H1 (cell line): ENCODE measurements at regions not wholly inside any gene's neighbourhood (a gene's known extent, or its start where the extent isn't known, plus 50 kb on each side); places are given as distances from the start of the nearest gene placed in this dataset.

Experiments used
- BACH1 ChIP-seq: IDR thresholded peaks from 2 replicates; pipeline ENCODE4 v1.6.1; 2012; ENCODE audit warnings: low read length, improper control_type of control experiment
- BCL11A ChIP-seq, 2 experiments: IDR thresholded peaks; one replicate each; pipeline ENCODE4 v1.6.1; 2011; ENCODE audit warnings: low read depth in 2 of 2, low read length in 2 of 2, mild to moderate bottlenecking in 2 of 2
- CTBP2 ChIP-seq: IDR thresholded peaks from 2 replicates; pipeline ENCODE4 v1.7.0; 2011; ENCODE audit warnings: borderline replicate concordance, mild to moderate bottlenecking, moderate library complexity, mixed read lengths, low read length; ENCODE audit not compliant: insufficient read depth, insufficient read length
- GABPA ChIP-seq: IDR thresholded peaks from 2 replicates; pipeline ENCODE4 v1.6.1; 2011; ENCODE audit warnings: mild to moderate bottlenecking, low read length, moderate library complexity, borderline replicate concordance; ENCODE audit not compliant: insufficient read depth
- KDM5A ChIP-seq: fragments of 200-600 bp; IDR thresholded peaks from 2 replicates; pipeline ENCODE4 v1.7.1; 2012; ENCODE audit warnings: mild to moderate bottlenecking, low read length, inconsistent platforms, mixed read lengths
- MAFK ChIP-seq: IDR thresholded peaks from 2 replicates; pipeline ENCODE4 v1.6.1; 2012; ENCODE audit warnings: low read depth, mild to moderate bottlenecking, improper control_type of control experiment, low read length
- RAD21 ChIP-seq, 2 experiments: IDR thresholded peaks in 1 of 2; conservative IDR thresholded peaks in 1 of 2; 2 replicates each; pipeline ENCODE4 v1.6.1; 2011; ENCODE audit warnings: low read depth in 2 of 2, low read length in 2 of 2, improper control_type of control experiment in 1 of 2, inconsistent platforms in 1 of 2, mild to moderate bottlenecking in 1 of 2, moderate library complexity in 1 of 2
- RFX5 ChIP-seq: IDR thresholded peaks from 2 replicates; pipeline ENCODE4 v1.6.1; 2011; ENCODE audit warnings: low read depth, low read length, improper control_type of control experiment, borderline replicate concordance
- RXRA ChIP-seq: IDR thresholded peaks from 2 replicates; pipeline ENCODE4 v1.6.1; 2011; ENCODE audit warnings: low read depth, mild to moderate bottlenecking, low read length, moderate library complexity; ENCODE audit not compliant: insufficient read depth
- USF2 ChIP-seq: IDR thresholded peaks from 2 replicates; pipeline ENCODE4 v1.6.1; 2011; ENCODE audit warnings: low read length, improper control_type of control experiment
- TF ChIP-seq, protein P1 (sequence below): fragments of 300-600 bp; sonication (generic); IDR thresholded peaks from 2 replicates; pipeline ENCODE4 v1.7.1; 2012; ENCODE audit warnings: low read length, moderate library complexity, mild to moderate bottlenecking, inconsistent platforms; ENCODE audit not compliant: insufficient replicate concordance

GRCh38 chr18:75607701-75608100 lies 180.2 kb upstream of the SMIM21 start (continued):
- TF ChIP-seq, protein P1, sequence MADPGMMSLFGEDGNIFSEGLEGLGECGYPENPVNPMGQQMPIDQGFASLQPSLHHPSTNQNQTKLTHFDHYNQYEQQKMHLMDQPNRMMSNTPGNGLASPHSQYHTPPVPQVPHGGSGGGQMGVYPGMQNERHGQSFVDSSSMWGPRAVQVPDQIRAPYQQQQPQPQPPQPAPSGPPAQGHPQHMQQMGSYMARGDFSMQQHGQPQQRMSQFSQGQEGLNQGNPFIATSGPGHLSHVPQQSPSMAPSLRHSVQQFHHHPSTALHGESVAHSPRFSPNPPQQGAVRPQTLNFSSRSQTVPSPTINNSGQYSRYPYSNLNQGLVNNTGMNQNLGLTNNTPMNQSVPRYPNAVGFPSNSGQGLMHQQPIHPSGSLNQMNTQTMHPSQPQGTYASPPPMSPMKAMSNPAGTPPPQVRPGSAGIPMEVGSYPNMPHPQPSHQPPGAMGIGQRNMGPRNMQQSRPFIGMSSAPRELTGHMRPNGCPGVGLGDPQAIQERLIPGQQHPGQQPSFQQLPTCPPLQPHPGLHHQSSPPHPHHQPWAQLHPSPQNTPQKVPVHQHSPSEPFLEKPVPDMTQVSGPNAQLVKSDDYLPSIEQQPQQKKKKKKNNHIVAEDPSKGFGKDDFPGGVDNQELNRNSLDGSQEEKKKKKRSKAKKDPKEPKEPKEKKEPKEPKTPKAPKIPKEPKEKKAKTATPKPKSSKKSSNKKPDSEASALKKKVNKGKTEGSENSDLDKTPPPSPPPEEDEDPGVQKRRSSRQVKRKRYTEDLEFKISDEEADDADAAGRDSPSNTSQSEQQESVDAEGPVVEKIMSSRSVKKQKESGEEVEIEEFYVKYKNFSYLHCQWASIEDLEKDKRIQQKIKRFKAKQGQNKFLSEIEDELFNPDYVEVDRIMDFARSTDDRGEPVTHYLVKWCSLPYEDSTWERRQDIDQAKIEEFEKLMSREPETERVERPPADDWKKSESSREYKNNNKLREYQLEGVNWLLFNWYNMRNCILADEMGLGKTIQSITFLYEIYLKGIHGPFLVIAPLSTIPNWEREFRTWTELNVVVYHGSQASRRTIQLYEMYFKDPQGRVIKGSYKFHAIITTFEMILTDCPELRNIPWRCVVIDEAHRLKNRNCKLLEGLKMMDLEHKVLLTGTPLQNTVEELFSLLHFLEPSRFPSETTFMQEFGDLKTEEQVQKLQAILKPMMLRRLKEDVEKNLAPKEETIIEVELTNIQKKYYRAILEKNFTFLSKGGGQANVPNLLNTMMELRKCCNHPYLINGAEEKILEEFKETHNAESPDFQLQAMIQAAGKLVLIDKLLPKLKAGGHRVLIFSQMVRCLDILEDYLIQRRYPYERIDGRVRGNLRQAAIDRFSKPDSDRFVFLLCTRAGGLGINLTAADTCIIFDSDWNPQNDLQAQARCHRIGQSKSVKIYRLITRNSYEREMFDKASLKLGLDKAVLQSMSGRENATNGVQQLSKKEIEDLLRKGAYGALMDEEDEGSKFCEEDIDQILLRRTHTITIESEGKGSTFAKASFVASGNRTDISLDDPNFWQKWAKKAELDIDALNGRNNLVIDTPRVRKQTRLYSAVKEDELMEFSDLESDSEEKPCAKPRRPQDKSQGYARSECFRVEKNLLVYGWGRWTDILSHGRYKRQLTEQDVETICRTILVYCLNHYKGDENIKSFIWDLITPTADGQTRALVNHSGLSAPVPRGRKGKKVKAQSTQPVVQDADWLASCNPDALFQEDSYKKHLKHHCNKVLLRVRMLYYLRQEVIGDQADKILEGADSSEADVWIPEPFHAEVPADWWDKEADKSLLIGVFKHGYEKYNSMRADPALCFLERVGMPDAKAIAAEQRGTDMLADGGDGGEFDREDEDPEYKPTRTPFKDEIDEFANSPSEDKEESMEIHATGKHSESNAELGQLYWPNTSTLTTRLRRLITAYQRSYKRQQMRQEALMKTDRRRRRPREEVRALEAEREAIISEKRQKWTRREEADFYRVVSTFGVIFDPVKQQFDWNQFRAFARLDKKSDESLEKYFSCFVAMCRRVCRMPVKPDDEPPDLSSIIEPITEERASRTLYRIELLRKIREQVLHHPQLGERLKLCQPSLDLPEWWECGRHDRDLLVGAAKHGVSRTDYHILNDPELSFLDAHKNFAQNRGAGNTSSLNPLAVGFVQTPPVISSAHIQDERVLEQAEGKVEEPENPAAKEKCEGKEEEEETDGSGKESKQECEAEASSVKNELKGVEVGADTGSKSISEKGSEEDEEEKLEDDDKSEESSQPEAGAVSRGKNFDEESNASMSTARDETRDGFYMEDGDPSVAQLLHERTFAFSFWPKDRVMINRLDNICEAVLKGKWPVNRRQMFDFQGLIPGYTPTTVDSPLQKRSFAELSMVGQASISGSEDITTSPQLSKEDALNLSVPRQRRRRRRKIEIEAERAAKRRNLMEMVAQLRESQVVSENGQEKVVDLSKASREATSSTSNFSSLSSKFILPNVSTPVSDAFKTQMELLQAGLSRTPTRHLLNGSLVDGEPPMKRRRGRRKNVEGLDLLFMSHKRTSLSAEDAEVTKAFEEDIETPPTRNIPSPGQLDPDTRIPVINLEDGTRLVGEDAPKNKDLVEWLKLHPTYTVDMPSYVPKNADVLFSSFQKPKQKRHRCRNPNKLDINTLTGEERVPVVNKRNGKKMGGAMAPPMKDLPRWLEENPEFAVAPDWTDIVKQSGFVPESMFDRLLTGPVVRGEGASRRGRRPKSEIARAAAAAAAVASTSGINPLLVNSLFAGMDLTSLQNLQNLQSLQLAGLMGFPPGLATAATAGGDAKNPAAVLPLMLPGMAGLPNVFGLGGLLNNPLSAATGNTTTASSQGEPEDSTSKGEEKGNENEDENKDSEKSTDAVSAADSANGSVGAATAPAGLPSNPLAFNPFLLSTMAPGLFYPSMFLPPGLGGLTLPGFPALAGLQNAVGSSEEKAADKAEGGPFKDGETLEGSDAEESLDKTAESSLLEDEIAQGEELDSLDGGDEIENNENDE = no peak
- TF ChIP-seq RXRA (no peak), MAFK (no peak), KDM5A (no peak), CTBP2 (no peak), BCL11A (IDR thresholded peaks at IDR 0.05; ENCODE audit: low read depth in 2 of 2, low read length in 2 of 2) (no peak), GABPA (no peak), USF2 (no peak), BACH1 (no peak), RAD21 (IDR thresholded peaks at IDR 0.05 in 1 of 2, conservative IDR thresholded peaks at IDR 0.05 in 1 of 2; ENCODE audit: low read depth in 2 of 2, low read length in 2 of 2) (no peak), RFX5 (no peak)
